A549 (cell line): ENCODE measurements at regions not wholly inside any gene's neighbourhood (a gene's known extent, or its start where the extent isn't known, plus 50 kb on each side); places are given as distances from the start of the nearest gene placed in this dataset.

Source experiments
- ATAC-seq, 2 experiments: fragments of 200-7000 bp in 1 of 2; fragments of >200 bp in 1 of 2; cut with Nextera tagmentation in 1 of 2; cut with Tn5 transposase in 1 of 2; 3 replicates each; pipeline versions ENCODE4 v1.8.0 to v1.9.1; 2018 to 2020; ENCODE audit warnings: mild to moderate bottlenecking in 1 of 2, moderate library complexity in 1 of 2
- CTCF ChIA-PET: fragments of 300-600 bp; sonication (Branson Sonifier 250); formaldehyde crosslinking; extraction: SDS; loops from one replicate; lab custom pipeline; 2021; ENCODE audit warnings: antibody characterized with exemption, inconsistent platforms; lab: Yijun Ruan, JAX
- POLR2A ChIA-PET: fragments of 350-600 bp; formaldehyde crosslinking; extraction: SDS; loops from one replicate; lab custom pipeline; 2021; ENCODE audit warnings: antibody characterized with exemption, inconsistent platforms; lab: Yijun Ruan, JAX
- DNase-seq, 2 experiments: peaks; one replicate each; pipeline versions ENCODE4 v3.0.0 to v3.0.0-alpha.2; 2011 to 2016; ENCODE audit warnings: low read depth in 1 of 2, low spot score in 1 of 2
- FAIRE-seq: peaks from 2 replicates; lab custom pipeline; 2011; peaks lifted over from hg19 to GRCh38; lab: Jason Lieb, UNC
- H3K27ac ChIP-seq, 2 experiments: fragments of >200 bp; sonication (Bioruptor Twin); formaldehyde crosslinking; 3 replicates each; pipeline ENCODE4 v1.5.1; 2016 to 2017
- H3K4me1 ChIP-seq: fragments of >200 bp; sonication (Bioruptor Twin); formaldehyde crosslinking; 3 replicates; pipeline ENCODE4 v1.6.1; 2016
- H3K4me2 ChIP-seq: fragments of >200 bp; sonication (Bioruptor Twin); formaldehyde crosslinking; 3 replicates; pipeline ENCODE4 v1.6.1; 2016
- H3K4me3 ChIP-seq: fragments of >200 bp; sonication (Bioruptor Twin); formaldehyde crosslinking; 3 replicates; pipeline ENCODE4 v1.5.1; 2016
- H3K9me3 ChIP-seq: fragments of >200 bp; sonication (Bioruptor Twin); formaldehyde crosslinking; 3 replicates; pipeline ENCODE4 v1.6.1; 2016
- CHD2 ChIP-seq: fragments of 150-350 bp; IDR thresholded peaks from 2 replicates; pipeline ENCODE4 v1.6.1; 2014; ENCODE audit warnings: low read length; ENCODE audit not compliant: partially characterized antibody
- CHD4 ChIP-seq: fragments of 200-600 bp; sonication (generic); IDR thresholded peaks from 2 replicates; pipeline ENCODE4 v1.6.1; 2016; ENCODE audit warnings: antibody characterized with exemption, mild to moderate bottlenecking, borderline replicate concordance
- EHMT2 ChIP-seq: fragments of 200-600 bp; sonication (generic); IDR thresholded peaks from 2 replicates; pipeline ENCODE4 v1.6.1; 2016; ENCODE audit warnings: antibody characterized with exemption, low read depth, mild to moderate bottlenecking, moderate library complexity
- EP300 ChIP-seq, 2 experiments: fragments of >200 bp; sonication (Bioruptor Twin); formaldehyde crosslinking; IDR thresholded peaks; 2 replicates in 1 of 2; 3 replicates in 1 of 2; pipeline ENCODE4 v1.6.1; 2016 to 2017
- ESRRA ChIP-seq: fragments of 150-350 bp; IDR thresholded peaks from 2 replicates; pipeline ENCODE4 v1.6.1; 2014; ENCODE audit warnings: mild to moderate bottlenecking, low read length, borderline replicate concordance
- FOSL2 ChIP-seq, 2 experiments: fragments of 450-650 bp in 1 of 2; fragments of >200 bp in 1 of 2; sonication (Bioruptor Twin) in 1 of 2; formaldehyde crosslinking; IDR thresholded peaks; 2 replicates each; pipeline versions ENCODE4 v1.5.0 to v1.6.1; 2016 to 2020; ENCODE audit warnings: mild to moderate bottlenecking in 1 of 2, moderate library complexity in 1 of 2
- FOXS1 ChIP-seq: fragments of 250-450 bp; sonication (Bioruptor Pico); IDR thresholded peaks from 2 replicates; pipeline ENCODE4 v1.5.0; 2020; ENCODE audit warnings: mild to moderate bottlenecking, moderate library complexity
- HEYL ChIP-seq: fragments of 250-450 bp; sonication (Bioruptor Pico); IDR thresholded peaks from 2 replicates; pipeline ENCODE4 v1.8.0; 2021; ENCODE audit warnings: mild to moderate bottlenecking, moderate library complexity
- HOXB5 ChIP-seq: fragments of 250-450 bp; sonication (Bioruptor Pico); IDR thresholded peaks from 2 replicates; pipeline ENCODE4 v1.5.0; 2020; ENCODE audit warnings: mild to moderate bottlenecking, moderate library complexity
- JUN ChIP-seq, 2 experiments: fragments of >200 bp; sonication (Bioruptor Twin); formaldehyde crosslinking; IDR thresholded peaks; 2 replicates in 1 of 2; 3 replicates in 1 of 2; pipeline ENCODE4 v1.6.1; 2016 to 2017
- JUNB ChIP-seq: fragments of >200 bp; sonication (Bioruptor Twin); formaldehyde crosslinking; IDR thresholded peaks from 2 replicates; pipeline ENCODE4 v1.6.1; 2016
- MAZ ChIP-seq: fragments of 150-350 bp; IDR thresholded peaks from 2 replicates; pipeline ENCODE4 v1.6.1; 2014; ENCODE audit warnings: antibody characterized with exemption, low read depth, low read length, borderline replicate concordance
- NFE2L2 ChIP-seq: fragments of 150-350 bp; conservative IDR thresholded peaks from 2 replicates; pipeline ENCODE4 v1.6.1; 2014; ENCODE audit warnings: low read length
- NR3C1 ChIP-seq: fragments of >200 bp; sonication (Bioruptor Twin); formaldehyde crosslinking; IDR thresholded peaks from 3 replicates; pipeline ENCODE4 v1.6.1; 2017
- RAD21 ChIP-seq, 2 experiments: fragments of >200 bp in 1 of 2; sonication (Bioruptor Twin) in 1 of 2; formaldehyde crosslinking in 1 of 2; IDR thresholded peaks in 1 of 2; conservative IDR thresholded peaks in 1 of 2; 2 replicates in 1 of 2; 3 replicates in 1 of 2; pipeline ENCODE4 v1.6.1; 2012 to 2018; ENCODE audit warnings: inconsistent platforms in 1 of 2
- SREBF2 ChIP-seq: fragments of 450-650 bp; IDR thresholded peaks from 2 replicates; pipeline ENCODE4 v1.6.1; 2014; ENCODE audit warnings: mild to moderate bottlenecking, moderate library complexity
- TFCP2L1 ChIP-seq: fragments of 250-450 bp; sonication (Bioruptor Pico); IDR thresholded peaks from 2 replicates; pipeline ENCODE4 v1.5.0; 2021; ENCODE audit warnings: mild to moderate bottlenecking
- ZFP36 ChIP-seq: fragments of 450-650 bp; IDR thresholded peaks from 2 replicates; pipeline ENCODE4 v1.6.1; 2014; ENCODE audit warnings: borderline replicate concordance; ENCODE audit not compliant: partially characterized antibody
- ZNF302 ChIP-seq: fragments of 250-450 bp; sonication (Bioruptor Pico); IDR thresholded peaks from 2 replicates; pipeline ENCODE4 v1.9.0; 2021; ENCODE audit warnings: inconsistent platforms, mild to moderate bottlenecking, moderate library complexity
- ZSCAN20 ChIP-seq: fragments of 250-450 bp; sonication (Bioruptor Pico); IDR thresholded peaks from 2 replicates; pipeline ENCODE4 v1.8.0; 2022; ENCODE audit warnings: mild to moderate bottlenecking, moderate library complexity
- WGBS: methylation state at CpG from one replicate; pipeline ENCODE4 v1.1.6; 2017; ENCODE audit errors: missing lambda C conversion rate; 5-methylcytosine and 5-hydroxymethylcytosine counted together
- TF ChIP-seq, protein P1 (sequence below): fragments of 450-650 bp; IDR thresholded peaks from 2 replicates; pipeline ENCODE4 v1.6.1; 2014; ENCODE audit warnings: antibody characterized with exemption
- TF ChIP-seq, protein P2 (sequence below): fragments of >200 bp; sonication (Bioruptor Twin); formaldehyde crosslinking; IDR thresholded peaks from 3 replicates; pipeline ENCODE4 v1.6.1; 2016
- TF ChIP-seq, protein P3 (sequence below): IDR thresholded peaks from 2 replicates; pipeline ENCODE4 v1.6.1; 2012
- TF ChIP-seq, protein P4 (sequence below): fragments of 200-600 bp; sonication (generic); IDR thresholded peaks from 2 replicates; pipeline ENCODE4 v1.6.1; 2016; ENCODE audit warnings: antibody characterized with exemption, mild to moderate bottlenecking, moderate library complexity
- TF ChIP-seq, protein P5 (sequence below): fragments of 250-450 bp; sonication (Bioruptor Pico); IDR thresholded peaks from 2 replicates; pipeline ENCODE4 v1.5.0; 2021; ENCODE audit warnings: mild to moderate bottlenecking, moderate library complexity, borderline replicate concordance

DNA sequence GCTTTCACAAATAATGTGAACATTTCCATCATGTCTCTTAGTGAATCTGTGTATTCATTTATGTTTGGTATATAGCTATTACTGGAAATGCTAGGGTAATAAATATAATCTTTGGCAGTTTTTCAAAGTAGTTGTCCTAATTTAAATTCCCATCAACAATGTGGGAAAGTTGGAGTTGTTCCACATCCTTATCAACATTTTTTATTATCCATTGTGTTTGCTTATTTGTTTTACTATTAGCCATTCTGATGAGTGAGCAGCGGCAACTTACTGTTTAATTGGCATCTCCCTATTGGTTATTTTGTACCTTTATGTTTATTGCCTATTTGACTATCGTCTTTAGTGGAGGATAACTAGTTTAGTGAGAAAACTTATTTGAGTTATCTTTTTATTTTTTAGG lies 121.1 kb upstream of the CCN2 start:
- Histone ChIP-seq H3K4me3 (no peak overlapping the region), H3K4me2 (no peak overlapping the region), H3K9me3 (no peaks in the 10 kb centered on the region), H3K4me1 (no peaks in the 10 kb centered on the region), H3K27ac (no peak overlapping the region)
- WGBS: 87% methylated on average over 2 of the region's 2 CpGs
- no peak for DNase-seq
- CTCF ChIA-PET: no interaction called here
- ATAC-seq: no peak
- FAIRE-seq: no peak
- TF ChIP-seq TFCP2L1 (CRISPR knock-in tag): no peak
- TF ChIP-seq, protein P1, sequence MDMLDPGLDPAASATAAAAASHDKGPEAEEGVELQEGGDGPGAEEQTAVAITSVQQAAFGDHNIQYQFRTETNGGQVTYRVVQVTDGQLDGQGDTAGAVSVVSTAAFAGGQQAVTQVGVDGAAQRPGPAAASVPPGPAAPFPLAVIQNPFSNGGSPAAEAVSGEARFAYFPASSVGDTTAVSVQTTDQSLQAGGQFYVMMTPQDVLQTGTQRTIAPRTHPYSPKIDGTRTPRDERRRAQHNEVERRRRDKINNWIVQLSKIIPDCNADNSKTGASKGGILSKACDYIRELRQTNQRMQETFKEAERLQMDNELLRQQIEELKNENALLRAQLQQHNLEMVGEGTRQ: no peak
- no peak for TF ChIP-seq CHD4
- TF ChIP-seq, protein P2, sequence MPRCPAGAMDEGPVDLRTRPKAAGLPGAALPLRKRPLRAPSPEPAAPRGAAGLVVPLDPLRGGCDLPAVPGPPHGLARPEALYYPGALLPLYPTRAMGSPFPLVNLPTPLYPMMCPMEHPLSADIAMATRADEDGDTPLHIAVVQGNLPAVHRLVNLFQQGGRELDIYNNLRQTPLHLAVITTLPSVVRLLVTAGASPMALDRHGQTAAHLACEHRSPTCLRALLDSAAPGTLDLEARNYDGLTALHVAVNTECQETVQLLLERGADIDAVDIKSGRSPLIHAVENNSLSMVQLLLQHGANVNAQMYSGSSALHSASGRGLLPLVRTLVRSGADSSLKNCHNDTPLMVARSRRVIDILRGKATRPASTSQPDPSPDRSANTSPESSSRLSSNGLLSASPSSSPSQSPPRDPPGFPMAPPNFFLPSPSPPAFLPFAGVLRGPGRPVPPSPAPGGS: no peak
- no peak for TF ChIP-seq HOXB5
- no peak for TF ChIP-seq FOXS1 (CRISPR knock-in tag)
- no peak for TF ChIP-seq EHMT2
- TF ChIP-seq HEYL: no peak
- TF ChIP-seq RAD21 (conservative IDR thresholded peaks at IDR 0.05 in 1 of 2, IDR thresholded peaks at IDR 0.05 in 1 of 2): no peak
- no peak for TF ChIP-seq JUN (IDR thresholded peaks at IDR 0.05)
- no peak for TF ChIP-seq ZSCAN20 (CRISPR knock-in tag)
- TF ChIP-seq SREBF2: no peak
- no peak for TF ChIP-seq ZFP36
- no peak for TF ChIP-seq JUNB
- no peak for TF ChIP-seq NR3C1
- TF ChIP-seq ESRRA: no peak
- no peak for TF ChIP-seq NFE2L2
- TF ChIP-seq EP300 (IDR thresholded peaks at IDR 0.05): no peak
- no peak for TF ChIP-seq FOSL2 (IDR thresholded peaks at IDR 0.05)
- TF ChIP-seq FOSL2 (CRISPR knock-in tag; IDR thresholded peaks at IDR 0.05): no peak
- POLR2A ChIA-PET: no interaction called here

DNA sequence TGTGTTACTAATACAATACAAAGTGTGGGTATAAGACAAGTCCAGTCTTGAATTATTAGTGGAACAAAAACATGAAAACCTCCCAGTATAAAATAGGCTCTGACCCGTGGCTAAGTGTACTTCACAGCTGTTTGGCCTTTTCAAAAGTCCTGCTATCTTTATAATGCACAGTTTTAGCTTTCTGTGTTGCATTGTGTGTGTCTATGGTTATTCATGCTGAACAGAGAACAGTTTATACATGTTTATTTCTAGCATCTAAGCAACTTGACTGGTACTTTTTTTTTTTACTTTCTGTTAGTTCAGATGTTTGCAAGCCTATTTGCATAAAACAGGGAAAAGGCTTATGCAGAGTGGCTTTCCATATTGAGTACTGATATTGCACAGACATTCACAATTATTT lies 119.2 kb upstream of the CCN2 start:
- 60% methylated on average over 1 of the region's 1 CpG for WGBS
- Histone ChIP-seq H3K4me2 (no peak overlapping the region), H3K4me3 (no peak overlapping the region), H3K4me1 (no peaks in the 10 kb centered on the region), H3K27ac (no peak overlapping the region), H3K9me3 (no peaks in the 10 kb centered on the region)
- no peak for ATAC-seq
- ChIA-PET CTCF (no interaction called here), POLR2A (no interaction called here)
- no peak for FAIRE-seq
- no peak for DNase-seq
- TF ChIP-seq, protein P3, sequence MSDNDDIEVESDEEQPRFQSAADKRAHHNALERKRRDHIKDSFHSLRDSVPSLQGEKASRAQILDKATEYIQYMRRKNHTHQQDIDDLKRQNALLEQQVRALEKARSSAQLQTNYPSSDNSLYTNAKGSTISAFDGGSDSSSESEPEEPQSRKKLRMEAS: no peak
- TF ChIP-seq ZNF302 (CRISPR knock-in tag): no peak
- TF ChIP-seq JUN (IDR thresholded peaks at IDR 0.05): no peak
- no peak for TF ChIP-seq CHD2
- TF ChIP-seq, protein P4, sequence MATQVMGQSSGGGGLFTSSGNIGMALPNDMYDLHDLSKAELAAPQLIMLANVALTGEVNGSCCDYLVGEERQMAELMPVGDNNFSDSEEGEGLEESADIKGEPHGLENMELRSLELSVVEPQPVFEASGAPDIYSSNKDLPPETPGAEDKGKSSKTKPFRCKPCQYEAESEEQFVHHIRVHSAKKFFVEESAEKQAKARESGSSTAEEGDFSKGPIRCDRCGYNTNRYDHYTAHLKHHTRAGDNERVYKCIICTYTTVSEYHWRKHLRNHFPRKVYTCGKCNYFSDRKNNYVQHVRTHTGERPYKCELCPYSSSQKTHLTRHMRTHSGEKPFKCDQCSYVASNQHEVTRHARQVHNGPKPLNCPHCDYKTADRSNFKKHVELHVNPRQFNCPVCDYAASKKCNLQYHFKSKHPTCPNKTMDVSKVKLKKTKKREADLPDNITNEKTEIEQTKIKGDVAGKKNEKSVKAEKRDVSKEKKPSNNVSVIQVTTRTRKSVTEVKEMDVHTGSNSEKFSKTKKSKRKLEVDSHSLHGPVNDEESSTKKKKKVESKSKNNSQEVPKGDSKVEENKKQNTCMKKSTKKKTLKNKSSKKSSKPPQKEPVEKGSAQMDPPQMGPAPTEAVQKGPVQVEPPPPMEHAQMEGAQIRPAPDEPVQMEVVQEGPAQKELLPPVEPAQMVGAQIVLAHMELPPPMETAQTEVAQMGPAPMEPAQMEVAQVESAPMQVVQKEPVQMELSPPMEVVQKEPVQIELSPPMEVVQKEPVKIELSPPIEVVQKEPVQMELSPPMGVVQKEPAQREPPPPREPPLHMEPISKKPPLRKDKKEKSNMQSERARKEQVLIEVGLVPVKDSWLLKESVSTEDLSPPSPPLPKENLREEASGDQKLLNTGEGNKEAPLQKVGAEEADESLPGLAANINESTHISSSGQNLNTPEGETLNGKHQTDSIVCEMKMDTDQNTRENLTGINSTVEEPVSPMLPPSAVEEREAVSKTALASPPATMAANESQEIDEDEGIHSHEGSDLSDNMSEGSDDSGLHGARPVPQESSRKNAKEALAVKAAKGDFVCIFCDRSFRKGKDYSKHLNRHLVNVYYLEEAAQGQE: no peak
- TF ChIP-seq, protein P5, sequence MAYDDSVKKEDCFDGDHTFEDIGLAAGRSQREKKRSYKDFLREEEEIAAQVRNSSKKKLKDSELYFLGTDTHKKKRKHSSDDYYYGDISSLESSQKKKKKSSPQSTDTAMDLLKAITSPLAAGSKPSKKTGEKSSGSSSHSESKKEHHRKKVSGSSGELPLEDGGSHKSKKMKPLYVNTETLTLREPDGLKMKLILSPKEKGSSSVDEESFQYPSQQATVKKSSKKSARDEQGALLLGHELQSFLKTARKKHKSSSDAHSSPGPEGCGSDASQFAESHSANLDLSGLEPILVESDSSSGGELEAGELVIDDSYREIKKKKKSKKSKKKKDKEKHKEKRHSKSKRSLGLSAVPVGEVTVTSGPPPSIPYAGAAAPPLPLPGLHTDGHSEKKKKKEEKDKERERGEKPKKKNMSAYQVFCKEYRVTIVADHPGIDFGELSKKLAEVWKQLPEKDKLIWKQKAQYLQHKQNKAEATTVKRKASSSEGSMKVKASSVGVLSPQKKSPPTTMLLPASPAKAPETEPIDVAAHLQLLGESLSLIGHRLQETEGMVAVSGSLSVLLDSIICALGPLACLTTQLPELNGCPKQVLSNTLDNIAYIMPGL: no peak
- no peak for TF ChIP-seq FOXS1 (CRISPR knock-in tag)
- TF ChIP-seq JUNB: no peak
- TF ChIP-seq MAZ: no peak
